ENCODE measurements at regions not wholly inside any gene's neighbourhood (a gene's known extent, or its start where the extent isn't known, plus 50 kb on each side); places are given as distances from the start of the nearest gene placed in this dataset.

GRCh38 chr10:61567729-61568128 is 95.0 kb upstream of the CABCOCO1 start:
- TF ChIP-seq, protein P1, sequence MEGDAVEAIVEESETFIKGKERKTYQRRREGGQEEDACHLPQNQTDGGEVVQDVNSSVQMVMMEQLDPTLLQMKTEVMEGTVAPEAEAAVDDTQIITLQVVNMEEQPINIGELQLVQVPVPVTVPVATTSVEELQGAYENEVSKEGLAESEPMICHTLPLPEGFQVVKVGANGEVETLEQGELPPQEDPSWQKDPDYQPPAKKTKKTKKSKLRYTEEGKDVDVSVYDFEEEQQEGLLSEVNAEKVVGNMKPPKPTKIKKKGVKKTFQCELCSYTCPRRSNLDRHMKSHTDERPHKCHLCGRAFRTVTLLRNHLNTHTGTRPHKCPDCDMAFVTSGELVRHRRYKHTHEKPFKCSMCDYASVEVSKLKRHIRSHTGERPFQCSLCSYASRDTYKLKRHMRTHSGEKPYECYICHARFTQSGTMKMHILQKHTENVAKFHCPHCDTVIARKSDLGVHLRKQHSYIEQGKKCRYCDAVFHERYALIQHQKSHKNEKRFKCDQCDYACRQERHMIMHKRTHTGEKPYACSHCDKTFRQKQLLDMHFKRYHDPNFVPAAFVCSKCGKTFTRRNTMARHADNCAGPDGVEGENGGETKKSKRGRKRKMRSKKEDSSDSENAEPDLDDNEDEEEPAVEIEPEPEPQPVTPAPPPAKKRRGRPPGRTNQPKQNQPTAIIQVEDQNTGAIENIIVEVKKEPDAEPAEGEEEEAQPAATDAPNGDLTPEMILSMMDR (IDR thresholded peaks at IDR 0.05; ENCODE audit: low read depth, low read length, missing control alignments) = no peak
- H3K4me3 ChIP-seq (ENCODE audit: low read depth, low read length) = no peak overlapping the region

DNA sequence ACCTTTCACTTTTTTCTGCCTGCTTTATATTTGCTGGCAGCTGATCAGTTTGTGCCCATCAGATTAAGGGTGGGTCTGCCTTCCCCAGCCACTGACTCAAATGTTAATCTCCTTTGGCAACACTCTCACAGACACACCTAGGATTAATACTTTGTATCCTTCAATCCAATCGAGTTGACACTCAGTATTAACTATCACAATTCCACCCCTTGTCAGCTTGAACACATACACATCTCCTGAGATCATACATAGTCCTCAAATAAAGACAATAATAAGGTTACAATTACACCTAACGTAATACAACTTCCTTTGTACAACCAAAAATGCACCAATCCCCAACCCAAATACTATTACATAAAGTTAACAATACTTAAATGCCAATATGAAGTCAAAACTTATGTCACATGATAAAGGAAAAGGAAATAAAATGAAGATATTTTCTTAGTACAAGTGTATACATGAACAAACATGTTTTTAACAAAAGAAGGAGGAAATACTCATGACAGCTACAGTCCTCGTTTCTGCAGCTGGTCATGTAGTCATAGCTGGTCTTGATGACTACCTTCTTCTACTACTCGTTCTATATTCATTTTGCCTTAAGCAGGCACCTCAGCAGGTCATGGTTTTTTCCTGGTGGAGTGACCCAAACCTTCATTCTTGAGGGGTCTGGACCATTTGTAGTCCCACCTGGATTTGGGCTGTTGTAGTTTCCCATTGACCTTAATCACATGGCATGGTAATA is 96.7 kb upstream of the CABCOCO1 start:
- H3K4me3 ChIP-seq (ENCODE audit: low read depth, low read length) = no peak overlapping the region
- TF ChIP-seq, protein P1 (IDR thresholded peaks at IDR 0.05; ENCODE audit: low read depth, low read length, missing control alignments) = no peak
- DNase-seq (ENCODE audit: low read depth) = no peak

More at GRCh38 chr10:61567729-61568128, 95.0 kb upstream of the CABCOCO1 start:
- DNase-seq (ENCODE audit: low read depth) = no peak

DNA sequence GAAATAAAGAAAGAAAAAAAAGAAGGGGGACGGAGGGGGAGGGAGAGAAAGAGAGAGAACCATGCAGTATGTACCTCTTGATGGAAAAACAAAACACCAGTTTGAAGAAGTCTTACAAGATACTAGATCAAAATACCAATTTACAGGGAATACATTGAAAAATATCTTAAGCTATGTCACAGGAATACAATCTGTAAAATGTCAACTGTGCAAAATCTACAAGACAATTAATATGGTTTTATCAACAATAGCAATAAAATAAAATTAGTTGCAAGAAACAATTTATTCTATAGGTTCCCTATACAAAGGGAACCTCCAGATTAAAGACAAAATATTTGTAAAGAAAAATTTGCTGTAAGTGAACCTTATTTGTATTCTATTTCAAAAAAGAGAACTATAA is 98.3 kb upstream of the CABCOCO1 start:
- H3K4me3 ChIP-seq (ENCODE audit: low read depth, low read length) = no peak overlapping the region
- no peak for DNase-seq (ENCODE audit: low read depth)

DNA sequence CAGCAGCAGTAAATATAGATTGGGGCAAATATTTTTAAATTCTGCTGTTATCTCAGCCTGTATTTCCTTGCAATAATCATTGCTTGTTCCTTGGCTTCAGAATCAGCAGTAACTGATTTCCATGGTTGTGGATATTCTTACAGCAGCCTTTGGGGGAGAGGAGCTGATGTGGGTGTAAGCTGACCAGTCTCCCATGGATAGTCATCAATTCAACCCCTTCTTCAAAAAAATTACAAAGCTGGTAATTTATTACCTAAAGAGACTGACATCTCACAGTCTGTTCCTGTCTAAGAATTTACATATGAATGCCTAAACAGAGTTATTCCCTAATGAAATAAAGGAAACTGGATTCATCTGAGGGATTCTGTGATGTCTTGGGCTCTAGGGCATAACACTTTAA is 103.1 kb upstream of the CABCOCO1 start:
- no peak for DNase-seq (ENCODE audit: low read depth)
- TF ChIP-seq, protein P1 (IDR thresholded peaks at IDR 0.05; ENCODE audit: low read depth, low read length, missing control alignments) = no peak
- no peak overlapping the region for H3K4me3 ChIP-seq (ENCODE audit: low read depth, low read length)

More for the DNA sequence above, 98.3 kb upstream of the CABCOCO1 start:
- TF ChIP-seq, protein P1 (IDR thresholded peaks at IDR 0.05; ENCODE audit: low read depth, low read length, missing control alignments) = no peak

GRCh38 chr10:61558188-61558587 is 104.5 kb upstream of the CABCOCO1 start:
- H3K4me3 ChIP-seq (ENCODE audit: low read depth, low read length) = no peak overlapping the region
- DNase-seq (ENCODE audit: low read depth) = no peak
- TF ChIP-seq, protein P1 (IDR thresholded peaks at IDR 0.05; ENCODE audit: low read depth, low read length, missing control alignments) = no peak

- no peak for DNase-seq (ENCODE audit: low read depth)
- TF ChIP-seq, protein P1 (IDR thresholded peaks at IDR 0.05; ENCODE audit: low read depth, low read length, missing control alignments) = no peak
- no peak overlapping the region for H3K4me3 ChIP-seq (ENCODE audit: low read depth, low read length)
Observed at GRCh38 chr10:61554925-61555324, 101.7 kb upstream of the TMEM26 start.

GRCh38 chr10:61549861-61550260 is 96.7 kb upstream of the TMEM26 start:
- TF ChIP-seq, protein P1 (IDR thresholded peaks at IDR 0.05; ENCODE audit: low read depth, low read length, missing control alignments) = no peak
- DNase-seq (ENCODE audit: low read depth) = no peak
- no peak overlapping the region for H3K4me3 ChIP-seq (ENCODE audit: low read depth, low read length)

All from GM12864 (cell line).